HEK293 (cell line): ENCODE measurements at regions not wholly inside any gene's neighbourhood (a gene's known extent, or its start where the extent isn't known, plus 50 kb on each side); places are given as distances from the start of the nearest gene placed in this dataset.

Experiments
- CTCF ChIA-PET: fragments of 350-600 bp; formaldehyde crosslinking; extraction: SDS; loops from one replicate; lab custom pipeline; 2021; ENCODE audit warnings: antibody characterized with exemption; lab: Yijun Ruan, JAX
- POLR2A ChIA-PET: fragments of 300-600 bp; formaldehyde crosslinking; extraction: SDS; loops from one replicate; lab custom pipeline; 2020; ENCODE audit warnings: antibody characterized with exemption, inconsistent platforms; lab: Yijun Ruan, JAX
- H3K27ac ChIP-seq: fragments of 200-500 bp; sonication (Bioruptor generic); 2 replicates; pipeline ENCODE4 v1.5.1; 2014; ENCODE audit warnings: low read depth, low read length, control low read depth, inconsistent platforms; ENCODE audit errors: extremely low read depth
- H3K36me3 ChIP-seq, 2 experiments: fragments of 200-500 bp in 1 of 2; sonication (Bioruptor generic) in 1 of 2; 1 replicate in 1 of 2; 2 replicates in 1 of 2; pipeline ENCODE4 v1.5.1; 2014 to 2017; ENCODE audit warnings: inconsistent platforms in 2 of 2, low read length in 2 of 2; ENCODE audit not compliant: control insufficient read depth in 2 of 2, insufficient read depth in 1 of 2
- H3K4me1 ChIP-seq: fragments of 200-500 bp; sonication (Bioruptor generic); 2 replicates; pipeline ENCODE4 v1.5.1; 2014; ENCODE audit warnings: mild to moderate bottlenecking, low read length, inconsistent platforms; ENCODE audit not compliant: control insufficient read depth, insufficient read depth
- H3K4me3 ChIP-seq: 2 replicates; pipeline ENCODE4 v1.5.1; 2011; ENCODE audit warnings: low read depth, mild to moderate bottlenecking, control low read depth, low read length, moderate library complexity
- H3K9me3 ChIP-seq: fragments of 200-500 bp; sonication (Bioruptor generic); 2 replicates; pipeline ENCODE4 v1.5.1; 2014; ENCODE audit warnings: low read depth, low read length, inconsistent platforms; ENCODE audit not compliant: control insufficient read depth, insufficient read depth
- MYNN ChIP-seq: fragments of 450-650 bp; formaldehyde crosslinking; IDR thresholded peaks from 2 replicates; pipeline ENCODE4 v1.5.1; 2016; ENCODE audit warnings: missing biosample characterization, missing genetic modification characterization, borderline replicate concordance
- SETDB1 ChIP-seq: IDR thresholded peaks from one replicate; pipeline ENCODE4 v1.6.1; 2017; ENCODE audit warnings: mild to moderate bottlenecking, low read length, moderate library complexity, mixed read lengths; ENCODE audit not compliant: insufficient read length
- ZBTB20 ChIP-seq: fragments of 450-650 bp; formaldehyde crosslinking; IDR thresholded peaks from 2 replicates; pipeline ENCODE4 v1.5.1; 2016; ENCODE audit warnings: missing biosample characterization, missing genetic modification characterization
- ZNF133 ChIP-seq: fragments of 450-650 bp; formaldehyde crosslinking; IDR thresholded peaks from 2 replicates; pipeline ENCODE4 v1.5.1; 2016; ENCODE audit warnings: missing biosample characterization, missing genetic modification characterization
- ZNF530 ChIP-seq: fragments of 450-650 bp; formaldehyde crosslinking; IDR thresholded peaks from 2 replicates; pipeline ENCODE4 v1.5.1; 2016; ENCODE audit warnings: low read depth, missing biosample characterization, missing genetic modification characterization
- ZNF621 ChIP-seq: fragments of 450-650 bp; formaldehyde crosslinking; IDR thresholded peaks from 2 replicates; pipeline ENCODE4 v1.5.1; 2017; ENCODE audit warnings: missing biosample characterization, missing genetic modification characterization
- ZNF654 ChIP-seq: fragments of 450-650 bp; formaldehyde crosslinking; IDR thresholded peaks from 2 replicates; pipeline ENCODE4 v1.5.1; 2016; ENCODE audit warnings: low read depth, missing biosample characterization, missing genetic modification characterization
- ZNF76 ChIP-seq: fragments of 450-650 bp; formaldehyde crosslinking; IDR thresholded peaks from 2 replicates; pipeline ENCODE4; 2016; ENCODE audit warnings: low read depth, missing biosample characterization, missing genetic modification characterization, borderline replicate concordance
- ZNF777 ChIP-seq: fragments of 450-650 bp; formaldehyde crosslinking; IDR thresholded peaks from 2 replicates; pipeline ENCODE4 v1.5.1; 2017; ENCODE audit warnings: missing biosample characterization, missing genetic modification characterization, borderline replicate concordance
- ZXDB ChIP-seq: fragments of 450-650 bp; formaldehyde crosslinking; IDR thresholded peaks from 2 replicates; pipeline ENCODE4 v1.5.1; 2016; ENCODE audit warnings: missing biosample characterization, missing genetic modification characterization
- TF ChIP-seq, protein P1 (sequence below): fragments of 450-650 bp; formaldehyde crosslinking; IDR thresholded peaks from 2 replicates; pipeline ENCODE4 v1.5.1; 2016; ENCODE audit warnings: missing biosample characterization, missing genetic modification characterization
- TF ChIP-seq, protein P2 (sequence below): fragments of 450-650 bp; formaldehyde crosslinking; IDR thresholded peaks from 2 replicates; pipeline ENCODE4 v1.5.1; 2016; ENCODE audit warnings: missing biosample characterization, missing genetic modification characterization, borderline replicate concordance

DNA sequence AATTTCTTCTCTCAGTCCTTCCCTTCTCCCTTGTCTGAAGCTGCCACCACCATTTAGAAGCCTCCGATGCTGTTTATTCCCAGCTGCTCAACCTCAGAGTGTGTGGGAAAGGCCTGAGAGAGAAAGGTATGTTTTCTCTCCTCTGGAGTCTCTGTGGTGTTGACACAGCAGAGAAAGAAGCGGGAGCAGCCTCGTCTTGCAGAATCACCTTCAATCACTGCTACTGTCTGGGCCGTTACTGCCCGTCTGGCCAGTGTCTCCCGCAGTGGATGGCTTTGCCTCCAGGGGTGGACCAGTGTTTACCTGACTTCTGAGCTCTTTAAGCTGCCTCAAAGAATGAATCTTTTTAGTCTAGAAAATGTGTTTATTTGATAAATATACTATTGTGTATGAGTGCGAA is 148.9 kb upstream of the FAM47C start:
- Histone ChIP-seq H3K4me1 (no peaks in the 10 kb centered on the region), H3K36me3 (no peaks in the 10 kb centered on the region), H3K27ac (no peak overlapping the region), H3K4me3 (no peak overlapping the region), H3K9me3 (no peaks in the 10 kb centered on the region)
- POLR2A ChIA-PET, result no interaction called here
- TF ChIP-seq ZNF530 (tag by site-specific recombination) (no peak), MYNN (no peak), ZXDB (tag by site-specific recombination) (no peak), ZNF133 (tag by site-specific recombination) (no peak), ZNF621 (tag by site-specific recombination) (no peak)
- TF ChIP-seq, protein P1, sequence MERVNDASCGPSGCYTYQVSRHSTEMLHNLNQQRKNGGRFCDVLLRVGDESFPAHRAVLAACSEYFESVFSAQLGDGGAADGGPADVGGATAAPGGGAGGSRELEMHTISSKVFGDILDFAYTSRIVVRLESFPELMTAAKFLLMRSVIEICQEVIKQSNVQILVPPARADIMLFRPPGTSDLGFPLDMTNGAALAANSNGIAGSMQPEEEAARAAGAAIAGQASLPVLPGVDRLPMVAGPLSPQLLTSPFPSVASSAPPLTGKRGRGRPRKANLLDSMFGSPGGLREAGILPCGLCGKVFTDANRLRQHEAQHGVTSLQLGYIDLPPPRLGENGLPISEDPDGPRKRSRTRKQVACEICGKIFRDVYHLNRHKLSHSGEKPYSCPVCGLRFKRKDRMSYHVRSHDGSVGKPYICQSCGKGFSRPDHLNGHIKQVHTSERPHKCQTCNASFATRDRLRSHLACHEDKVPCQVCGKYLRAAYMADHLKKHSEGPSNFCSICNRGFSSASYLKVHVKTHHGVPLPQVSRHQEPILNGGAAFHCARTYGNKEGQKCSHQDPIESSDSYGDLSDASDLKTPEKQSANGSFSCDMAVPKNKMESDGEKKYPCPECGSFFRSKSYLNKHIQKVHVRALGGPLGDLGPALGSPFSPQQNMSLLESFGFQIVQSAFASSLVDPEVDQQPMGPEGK (tag by site-specific recombination), result no peak
- TF ChIP-seq, protein P2, sequence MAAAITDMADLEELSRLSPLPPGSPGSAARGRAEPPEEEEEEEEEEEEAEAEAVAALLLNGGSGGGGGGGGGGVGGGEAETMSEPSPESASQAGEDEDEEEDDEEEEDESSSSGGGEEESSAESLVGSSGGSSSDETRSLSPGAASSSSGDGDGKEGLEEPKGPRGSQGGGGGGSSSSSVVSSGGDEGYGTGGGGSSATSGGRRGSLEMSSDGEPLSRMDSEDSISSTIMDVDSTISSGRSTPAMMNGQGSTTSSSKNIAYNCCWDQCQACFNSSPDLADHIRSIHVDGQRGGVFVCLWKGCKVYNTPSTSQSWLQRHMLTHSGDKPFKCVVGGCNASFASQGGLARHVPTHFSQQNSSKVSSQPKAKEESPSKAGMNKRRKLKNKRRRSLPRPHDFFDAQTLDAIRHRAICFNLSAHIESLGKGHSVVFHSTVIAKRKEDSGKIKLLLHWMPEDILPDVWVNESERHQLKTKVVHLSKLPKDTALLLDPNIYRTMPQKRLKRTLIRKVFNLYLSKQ (tag by site-specific recombination), result no peak
- CTCF ChIA-PET, result interaction anchor here (0.6 kb wide), 1 partner anchor 967 kb away, joined by 3 read pairs; no protein-coding TSS in a partner anchor

DNA sequence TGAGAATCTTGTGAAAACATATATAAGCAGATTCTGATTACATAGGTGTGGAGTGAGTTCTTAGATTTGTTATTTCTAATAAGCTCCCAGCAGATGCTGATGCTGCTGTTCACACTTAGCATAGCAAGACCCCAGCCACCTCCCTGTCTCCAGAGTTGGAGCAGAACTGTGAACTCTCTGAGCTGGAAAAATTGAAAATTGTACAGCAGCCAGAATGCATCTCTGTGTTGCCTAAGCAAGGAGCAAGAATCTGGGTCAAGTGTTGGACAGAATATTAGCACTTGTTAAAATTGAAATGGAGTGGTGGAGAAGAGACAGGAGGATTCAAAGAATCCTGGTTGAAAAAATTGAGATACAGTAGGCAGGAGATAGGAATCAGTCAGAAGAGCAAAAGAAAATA is 146.6 kb upstream of the FAM47C start:
- Histone ChIP-seq H3K4me3 (no peak overlapping the region), H3K36me3 (no peaks in the 10 kb centered on the region), H3K27ac (no peak overlapping the region), H3K9me3 (no peaks in the 10 kb centered on the region), H3K4me1 (no peaks in the 10 kb centered on the region)
- ChIA-PET CTCF (no interaction called here), POLR2A (no interaction called here)
- TF ChIP-seq ZNF76 (tag by site-specific recombination) (no peak), ZBTB20 (tag by site-specific recombination) (no peak)

DNA sequence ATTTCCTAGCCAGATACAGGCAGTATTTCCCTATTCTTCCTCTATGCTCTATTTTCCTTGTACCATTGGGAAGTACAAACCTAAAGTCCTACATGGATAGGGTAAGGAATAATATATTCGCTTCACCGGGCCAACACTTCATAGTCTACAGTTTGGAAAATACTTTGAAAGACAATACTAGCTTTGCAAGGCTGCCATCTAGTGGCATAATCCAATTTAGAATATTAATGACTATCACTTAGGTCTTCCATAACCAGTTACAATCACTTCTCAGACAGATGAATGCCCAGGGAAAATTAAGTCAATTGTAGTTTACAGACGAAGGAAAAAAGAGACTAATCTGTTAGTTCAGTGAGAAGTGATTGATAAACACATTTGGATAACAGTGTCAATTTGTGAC is 141.0 kb upstream of the FAM47C start:
- CTCF ChIA-PET, result interaction anchor here (1.1 to 1.2 kb wide), 2 partner anchors 20 to 31 kb away, joined by 3 read pairs; no protein-coding TSS in a partner anchor
- peak; percentile 59 for TF ChIP-seq ZNF654
- no peak for TF ChIP-seq SETDB1
- TF ChIP-seq, all 188 proteins: peak for 1
- H3K27ac ChIP-seq, result no peak overlapping the region
- H3K9me3 ChIP-seq, result no peaks in the 10 kb centered on the region
- no peaks in the 10 kb centered on the region for H3K4me1 ChIP-seq
- POLR2A ChIA-PET, result no interaction called here
- no peak overlapping the region for H3K4me3 ChIP-seq
- no peaks in the 10 kb centered on the region for H3K36me3 ChIP-seq

DNA sequence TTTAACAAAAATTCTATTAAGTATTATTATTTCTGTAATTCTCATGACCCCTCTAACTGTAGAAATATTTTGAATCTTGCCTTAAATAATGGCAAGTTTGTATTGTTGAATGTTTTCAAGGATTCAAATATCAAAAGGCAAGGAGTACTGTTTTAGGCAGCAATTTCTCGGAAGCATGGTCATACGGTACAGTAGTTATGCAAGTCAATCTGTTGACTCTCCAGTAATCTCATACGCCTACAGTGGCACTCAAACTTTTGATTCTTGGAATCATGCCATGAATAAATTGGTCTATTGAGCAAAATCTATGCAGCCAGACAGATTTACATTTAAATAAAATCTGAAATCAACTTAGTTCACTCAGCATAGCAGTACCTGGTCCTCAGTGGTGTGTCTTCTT is 139.6 kb upstream of the FAM47C start:
- POLR2A ChIA-PET, result no interaction called here
- Histone ChIP-seq H3K4me3 (no peak overlapping the region), H3K27ac (no peak overlapping the region)
- no peak for TF ChIP-seq ZNF777
- TF ChIP-seq, all 188 proteins: peak for 0
- no peaks in the 10 kb centered on the region for H3K4me1 ChIP-seq
- CTCF ChIA-PET, result interaction anchor here (0.7 to 1.2 kb wide), 2 partner anchors 1391 to 1488 kb away, joined by 3 read pairs; no protein-coding TSS in a partner anchor
- no peaks in the 10 kb centered on the region; the same call in 1 of the 2 replicates for H3K9me3 ChIP-seq
- no peaks in the 10 kb centered on the region for H3K36me3 ChIP-seq
